GM21737 (cell line): ENCODE measurements at regions not wholly inside any gene's neighbourhood (a gene's known extent, or its start where the extent isn't known, plus 50 kb on each side); places are given as distances from the start of the nearest gene placed in this dataset.

Source experiments
- ATAC-seq: cut with Tn5 transposase; IDR thresholded peaks from one replicate; pipeline ENCODE4 v1.9.1; 2021; ENCODE audit warnings: mild to moderate bottlenecking, moderate library complexity; ENCODE audit not compliant: unreplicated experiment

DNA sequence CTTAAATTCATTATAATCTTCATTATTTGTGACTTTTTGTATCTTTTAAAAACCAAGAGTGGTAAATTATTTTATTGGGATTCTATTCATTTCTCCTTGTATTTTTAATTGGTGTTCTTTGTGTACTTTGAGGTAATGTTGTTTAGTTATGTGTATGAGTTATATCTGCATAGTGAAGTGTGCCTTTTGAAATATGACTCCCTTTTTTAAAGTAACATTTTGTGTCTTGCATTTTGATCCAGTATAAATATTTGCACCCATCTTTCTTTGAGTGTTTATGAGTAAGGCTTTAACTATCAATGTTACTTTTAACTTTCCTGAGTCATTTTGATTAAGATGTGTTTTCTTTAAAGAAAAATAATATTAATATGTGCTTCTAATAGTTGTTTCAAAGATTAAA lies 90.0 kb upstream of the MYOCD start:
- no peak for ATAC-seq

GRCh38 chr17:12579288-12579687 lies 86.4 kb upstream of the MYOCD start:
- no peak for ATAC-seq

- ATAC-seq: no peak
Observed at GRCh38 chr17:12580640-12581039, 85.0 kb upstream of the MYOCD start.

DNA sequence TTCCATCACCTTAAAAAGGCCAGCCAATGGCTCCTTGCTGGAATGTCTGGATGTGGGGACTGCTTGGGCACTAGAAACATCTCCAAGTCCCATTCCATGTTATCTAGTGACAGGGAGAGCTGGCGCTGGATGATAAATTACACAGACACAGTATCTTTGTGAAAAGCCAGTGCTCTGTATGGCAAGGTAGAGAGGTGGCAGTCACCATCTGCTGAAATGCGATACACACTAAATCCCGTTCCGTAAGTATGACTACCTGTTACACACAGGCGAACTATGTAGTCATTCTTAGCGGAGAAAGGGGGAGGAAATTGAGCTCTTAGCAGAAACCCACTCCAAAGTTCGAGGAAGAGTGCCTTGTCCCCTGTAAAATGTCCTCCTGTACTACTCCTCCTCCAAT lies 81.0 kb upstream of the MYOCD start:
- ATAC-seq: no peak

- ATAC-seq: no peak
Observed at GRCh38 chr17:12588531-12588930, 77.2 kb upstream of the MYOCD start.

DNA sequence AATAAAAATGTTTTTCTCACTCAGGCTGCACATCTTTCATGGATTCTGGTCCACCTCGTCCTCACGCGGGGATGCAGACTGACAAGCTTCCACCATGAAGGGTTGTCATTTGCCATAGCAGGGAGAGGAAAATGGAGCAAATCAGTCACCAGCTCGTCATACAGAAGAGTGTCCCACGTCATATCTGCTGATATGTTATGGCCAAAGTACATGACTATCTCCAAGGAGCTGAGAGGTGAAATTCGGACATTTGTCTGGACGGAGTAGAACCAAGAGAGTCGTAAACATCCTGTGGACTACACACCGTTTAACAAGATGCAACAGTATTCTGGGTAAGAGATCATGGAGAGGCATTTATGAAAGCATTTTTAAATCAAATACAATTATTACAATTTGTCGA lies 75.3 kb upstream of the MYOCD start:
- ATAC-seq: no peak

GRCh38 chr17:12591021-12591735 lies 74.5 kb upstream of the MYOCD start:
- no peak for ATAC-seq

GRCh38 chr17:12592941-12593340 lies 72.7 kb upstream of the MYOCD start:
- no peak for ATAC-seq

- no peak for ATAC-seq
Observed at GRCh38 chr17:12596961-12597360, 68.7 kb upstream of the MYOCD start.

DNA sequence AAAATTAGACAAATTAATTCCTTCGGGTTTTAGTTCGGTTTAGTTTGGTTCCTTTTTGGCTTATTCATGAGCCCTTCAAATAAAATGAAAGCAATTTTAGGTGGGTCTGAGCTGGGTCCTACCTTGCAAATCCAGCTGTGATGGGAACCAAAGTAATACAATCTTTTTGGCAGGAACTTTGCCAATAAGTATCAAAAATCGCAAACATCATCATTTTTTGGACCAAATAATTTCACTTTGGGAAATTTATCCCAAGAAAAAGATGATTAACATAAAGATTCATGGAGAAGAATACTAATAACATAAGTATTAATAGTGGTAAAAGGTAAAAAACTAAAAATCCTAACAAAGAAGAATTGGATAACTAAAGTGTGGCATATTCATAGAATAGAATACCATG lies 67.8 kb upstream of the MYOCD start:
- no peak for ATAC-seq

DNA sequence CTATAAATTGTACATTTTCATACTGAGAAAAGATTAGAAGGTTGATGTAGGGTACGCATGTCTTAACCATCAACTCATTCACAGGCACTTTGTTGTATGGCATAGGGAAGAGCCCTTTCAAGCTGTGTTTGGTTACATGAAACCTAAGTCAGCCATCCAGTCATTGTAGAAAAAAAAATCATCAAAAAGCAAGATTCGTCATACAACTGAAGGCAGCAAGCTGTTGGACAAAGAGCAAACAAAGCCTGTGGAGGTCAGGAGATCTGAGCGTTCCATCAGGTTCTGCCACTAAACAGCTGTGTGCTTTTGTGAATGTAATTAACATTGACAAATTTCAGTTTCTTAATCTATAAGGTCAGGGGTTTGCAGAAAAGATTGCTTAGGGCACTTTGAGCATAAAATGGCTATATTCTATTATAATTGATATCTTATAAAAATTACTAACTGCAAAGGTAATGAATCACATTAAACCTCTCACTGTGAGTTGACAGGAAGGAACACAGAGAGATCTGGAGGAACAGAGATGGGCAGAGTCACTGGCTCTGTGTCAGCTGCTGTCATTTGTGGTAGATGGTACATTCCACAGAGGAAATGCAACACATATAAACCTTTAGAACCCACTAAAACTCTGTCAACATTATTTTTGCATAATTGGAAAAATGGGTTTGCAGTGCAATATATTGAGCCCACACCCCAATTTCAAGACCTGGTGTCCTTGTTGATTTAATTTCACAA lies 66.3 kb upstream of the MYOCD start:
- ATAC-seq: no peak

GRCh38 chr17:12600349-12600748 lies 65.3 kb upstream of the MYOCD start:
- no peak for ATAC-seq

GRCh38 chr17:12603566-12603965 lies 62.1 kb upstream of the MYOCD start:
- ATAC-seq: no peak

GRCh38 chr17:12605222-12605621 lies 60.5 kb upstream of the MYOCD start:
- no peak for ATAC-seq

DNA sequence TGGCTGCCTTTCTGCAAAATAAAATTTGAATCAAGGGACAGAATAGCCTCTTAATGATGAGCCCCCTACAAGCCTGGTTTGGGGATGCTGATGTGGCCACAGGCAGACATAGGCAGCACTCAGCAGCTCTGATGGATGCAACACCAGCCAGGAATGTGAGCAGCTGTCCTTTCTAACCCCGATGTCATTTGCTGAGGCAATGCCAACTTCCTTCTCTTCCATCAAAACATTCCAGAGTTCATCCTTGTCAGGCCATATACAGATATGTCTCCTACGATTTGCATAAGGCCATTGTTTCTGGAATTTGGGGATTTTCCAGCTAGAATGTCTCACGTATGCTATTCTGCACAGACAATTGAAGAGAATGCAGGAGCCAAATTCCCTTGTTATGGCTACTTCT lies 52.1 kb upstream of the MYOCD start:
- no peak for ATAC-seq
